ENCODE measurements at regions not wholly inside any gene's neighbourhood (a gene's known extent, or its start where the extent isn't known, plus 50 kb on each side); places are given as distances from the start of the nearest gene placed in this dataset.
A peak's percentile ranks its signal among the peaks of the same experiment; 100 is the strongest.

- no peak overlapping the region for H3K4me3 ChIP-seq (ENCODE audit: low read length)
- no peaks in the 10 kb centered on the region for H4K20me1 ChIP-seq (ENCODE audit: insufficient read depth, low read length)
- no peaks in the 10 kb centered on the region for H3K27me3 ChIP-seq (ENCODE audit: low read depth, low read length)
- no peak overlapping the region for H3K27ac ChIP-seq (ENCODE audit: low read length)
- no peaks in the 10 kb centered on the region for H3K36me3 ChIP-seq (replicated peaks; ENCODE audit: low read depth, low read length)
- no peak overlapping the region for H3K4me2 ChIP-seq (ENCODE audit: low read length)
- no peaks in the 10 kb centered on the region for H3K79me2 ChIP-seq (ENCODE audit: low read length)
- no peak for TF ChIP-seq EZH2phosphoT487 (IDR thresholded peaks at IDR 0.05; ENCODE audit: low read depth)
- H2AFZ ChIP-seq (ENCODE audit: low read depth, low read length) = no peak overlapping the region
- H3K4me1 ChIP-seq (ENCODE audit: low read length) = peaks cover 97% of the 10 kb centered on the region
- no peaks in the 10 kb centered on the region for H3K9me3 ChIP-seq (ENCODE audit: insufficient read depth, low read length)
- H3K9ac ChIP-seq (ENCODE audit: low read length) = no peak overlapping the region
These were observed 121.2 kb upstream of the RASGRP1 start for GRCh38 chr15:38685686-38686339.

- H2AFZ ChIP-seq (ENCODE audit: low read depth, low read length) = no peak overlapping the region
- H3K4me1 ChIP-seq (ENCODE audit: low read length) = peaks cover 96% of the 10 kb centered on the region
- H3K9ac ChIP-seq (ENCODE audit: low read length) = peak overlapping the region; percentile 25; the same call in 1 of the 2 replicates
These were observed 122.7 kb upstream of the RASGRP1 start for GRCh38 chr15:38687340-38687739.

GRCh38 chr15:38687775-38688495, 123.3 kb upstream of the RASGRP1 start:
- H3K4me1 ChIP-seq (ENCODE audit: low read length) = peaks cover 96% of the 10 kb centered on the region
- TF ChIP-seq EZH2phosphoT487 (IDR thresholded peaks at IDR 0.05; ENCODE audit: low read depth) (no peak), CTCF (IDR thresholded peaks at IDR 0.05; ENCODE audit: low read depth, low read length) (no peak)
- no peaks in the 10 kb centered on the region for H3K79me2 ChIP-seq (ENCODE audit: low read length)
- peak overlapping the region; percentile 77; the same call in 1 of the 2 replicates for H3K9ac ChIP-seq (ENCODE audit: low read length)
- H3K9me3 ChIP-seq (ENCODE audit: insufficient read depth, low read length) = no peaks in the 10 kb centered on the region
- H2AFZ ChIP-seq (ENCODE audit: low read depth, low read length) = no peak overlapping the region
- no peaks in the 10 kb centered on the region for H4K20me1 ChIP-seq (ENCODE audit: insufficient read depth, low read length)
- H3K4me2 ChIP-seq (ENCODE audit: low read length) = peak overlapping the region; percentile 77
- no peaks in the 10 kb centered on the region for H3K27me3 ChIP-seq (ENCODE audit: low read depth, low read length)
- H3K36me3 ChIP-seq (replicated peaks; ENCODE audit: low read depth, low read length) = no peaks in the 10 kb centered on the region
- peak overlapping the region; percentile 92 for H3K27ac ChIP-seq (ENCODE audit: low read length)
- no peak overlapping the region; the same call in 1 of the 2 replicates for H3K4me3 ChIP-seq (ENCODE audit: low read length)

More at GRCh38 chr15:38687340-38687739, 122.7 kb upstream of the RASGRP1 start:
- Histone ChIP-seq H3K79me2 (ENCODE audit: low read length) (no peaks in the 10 kb centered on the region), H3K9me3 (ENCODE audit: insufficient read depth, low read length) (no peaks in the 10 kb centered on the region), H3K4me3 (ENCODE audit: low read length) (no peak overlapping the region), H3K27ac (ENCODE audit: low read length) (peak overlapping the region; percentile 92), H3K36me3 (replicated peaks; ENCODE audit: low read depth, low read length) (no peaks in the 10 kb centered on the region), H3K4me2 (ENCODE audit: low read length) (peak overlapping the region; percentile 77), H4K20me1 (ENCODE audit: insufficient read depth, low read length) (no peaks in the 10 kb centered on the region), H3K27me3 (ENCODE audit: low read depth, low read length) (no peaks in the 10 kb centered on the region)
- TF ChIP-seq CTCF (IDR thresholded peaks at IDR 0.05; ENCODE audit: low read depth, low read length) (no peak), EZH2phosphoT487 (IDR thresholded peaks at IDR 0.05; ENCODE audit: low read depth) (no peak)

GRCh38 chr15:38688761-38689160, 124.1 kb upstream of the RASGRP1 start:
- H3K9me3 ChIP-seq (ENCODE audit: insufficient read depth, low read length) = no peaks in the 10 kb centered on the region
- peaks cover under 1% of the 10 kb centered on the region for H3K36me3 ChIP-seq (replicated peaks; ENCODE audit: low read depth, low read length)
- H3K79me2 ChIP-seq (ENCODE audit: low read length) = no peaks in the 10 kb centered on the region
- no peak overlapping the region for H2AFZ ChIP-seq (ENCODE audit: low read depth, low read length)
- peak overlapping the region; percentile 92 for H3K27ac ChIP-seq (ENCODE audit: low read length)
- H3K4me3 ChIP-seq (ENCODE audit: low read length) = peak overlapping the region; percentile 59
- TF ChIP-seq CTCF (IDR thresholded peaks at IDR 0.05; ENCODE audit: low read depth, low read length) = no peak
- TF ChIP-seq EZH2phosphoT487 (IDR thresholded peaks at IDR 0.05; ENCODE audit: low read depth) = no peak
- no peaks in the 10 kb centered on the region for H3K27me3 ChIP-seq (ENCODE audit: low read depth, low read length)
- H3K4me2 ChIP-seq (ENCODE audit: low read length) = peak overlapping the region; percentile 77
- peak overlapping the region; percentile 77 for H3K9ac ChIP-seq (ENCODE audit: low read length)
- H3K4me1 ChIP-seq (ENCODE audit: low read length) = peaks cover 97% of the 10 kb centered on the region
- no peaks in the 10 kb centered on the region for H4K20me1 ChIP-seq (ENCODE audit: insufficient read depth, low read length)

All from OCI-LY3 (cell line).